Activated T-helper 1 cell treated with anti-CD3 and anti-CD28 coated beads, Interleukin-12 subunit alpha, Interleukin-12 subunit beta, Interleukin-2, Interleukin-4 antibody, amounts not matched to agents 30 ng/mL and 10 ng/mL and 1 ng/mL, durations not matched to agents 14 hours and 24 hours and 36 hours (primary cell): ENCODE measurements at regions not wholly inside any gene's neighbourhood (a gene's known extent, or its start where the extent isn't known, plus 50 kb on each side); places are given as distances from the start of the nearest gene placed in this dataset.

Source experiments
- DNase-seq: peaks from one replicate; pipeline ENCODE4 v3.0.0; 2021; ENCODE audit warnings: low spot score
- H3K27ac Mint-ChIP-seq: one replicate; pipeline ENCODE4 v1.8.0; 2021; ENCODE audit warnings: mild to moderate bottlenecking, mixed read lengths
- H3K27me3 Mint-ChIP-seq: one replicate; pipeline ENCODE4 v1.8.0; 2022; ENCODE audit warnings: mild to moderate bottlenecking, moderate library complexity, mixed read lengths; ENCODE audit not compliant: insufficient read depth
- H3K36me3 Mint-ChIP-seq: one replicate; pipeline ENCODE4 v1.8.0; 2021; ENCODE audit warnings: low read depth, mixed read lengths
- H3K4me1 Mint-ChIP-seq: one replicate; pipeline ENCODE4 v1.8.0; 2021; ENCODE audit warnings: low read depth, mixed read lengths
- H3K4me3 Mint-ChIP-seq: one replicate; pipeline ENCODE4 v1.8.0; 2021; ENCODE audit warnings: mild to moderate bottlenecking, moderate library complexity, mixed read lengths
- H3K9me3 Mint-ChIP-seq: one replicate; pipeline ENCODE4 v1.8.0; 2021; ENCODE audit warnings: mixed read lengths
- intact Hi-C: fragments of 100-400 bp; cut with micrococcal nuclease; formaldehyde crosslinking; loops from one replicate; pipeline ENCODE4 v1.15.1; 2024

GRCh38 chr4:23706972-23707651 is 182.7 kb downstream of the PPARGC1A start:
- no peak for DNase-seq
- no peaks in the 10 kb centered on the region for H3K36me3 Mint-ChIP-seq
- H3K4me3 Mint-ChIP-seq: no peak overlapping the region
- H3K4me1 Mint-ChIP-seq: no peaks in the 10 kb centered on the region
- intact Hi-C loops: no loop called here
- H3K9me3 Mint-ChIP-seq: peaks cover 3% of the 10 kb centered on the region
- H3K27ac Mint-ChIP-seq: no peak overlapping the region
- H3K27me3 Mint-ChIP-seq: no peaks in the 10 kb centered on the region

DNA sequence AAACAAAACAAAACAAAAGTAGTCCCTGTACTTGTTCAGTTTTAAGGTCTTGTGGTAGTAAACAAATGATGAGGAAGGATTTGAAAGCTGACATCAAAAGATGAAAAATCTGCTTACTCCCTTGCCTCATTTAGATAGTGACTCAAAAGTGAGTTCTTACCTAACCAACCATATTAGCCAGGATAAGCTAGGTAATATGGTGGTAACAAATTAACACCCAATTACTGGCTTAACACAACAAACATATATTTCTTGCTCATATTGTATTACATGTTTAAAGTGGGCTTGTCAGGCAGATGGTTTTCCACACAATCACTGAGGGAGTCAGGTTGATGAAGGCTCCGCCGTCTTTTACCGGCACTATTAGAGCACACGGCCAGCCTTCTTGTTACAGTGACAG is 189.7 kb downstream of the PPARGC1A start:
- intact Hi-C loops: no loop called here
- H3K36me3 Mint-ChIP-seq: no peaks in the 10 kb centered on the region
- no peaks in the 10 kb centered on the region for H3K4me1 Mint-ChIP-seq
- H3K27ac Mint-ChIP-seq: no peak overlapping the region
- no peaks in the 10 kb centered on the region for H3K27me3 Mint-ChIP-seq
- peaks cover 3% of the 10 kb centered on the region for H3K9me3 Mint-ChIP-seq
- H3K4me3 Mint-ChIP-seq: no peak overlapping the region
- no peak for DNase-seq

GRCh38 chr4:23697722-23698121 is 192.1 kb downstream of the PPARGC1A start:
- Mint-ChIP-seq H3K36me3 (no peaks in the 10 kb centered on the region), H3K27ac (no peak overlapping the region), H3K27me3 (no peaks in the 10 kb centered on the region), H3K4me3 (no peak overlapping the region), H3K9me3 (no peaks in the 10 kb centered on the region), H3K4me1 (no peaks in the 10 kb centered on the region)
- intact Hi-C loops: no loop called here
- DNase-seq: no peak

DNA sequence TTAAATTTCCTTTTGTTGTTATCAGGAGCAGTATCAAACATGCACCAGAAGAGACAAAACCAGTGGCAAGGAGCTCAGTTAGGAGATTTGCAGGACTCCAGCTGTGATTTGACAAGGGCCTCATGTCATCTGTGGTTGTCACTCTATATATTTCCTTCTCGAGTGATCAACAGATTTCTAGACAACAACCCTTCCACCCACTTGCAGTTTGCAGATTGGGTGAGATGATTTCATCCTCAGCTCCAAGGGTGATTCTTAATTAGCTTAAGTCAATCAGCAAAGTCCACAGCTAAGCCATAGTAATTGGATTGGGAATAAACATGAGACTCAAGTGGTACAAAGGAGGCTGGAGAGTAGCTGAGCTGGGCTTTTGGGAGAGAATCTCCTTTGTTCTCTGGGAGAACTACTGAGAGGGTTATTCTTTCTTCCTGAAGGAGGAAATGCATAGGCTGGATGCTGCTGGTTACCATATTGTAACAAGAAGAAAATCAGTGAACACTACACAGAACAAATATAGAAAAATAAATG is 192.8 kb downstream of the PPARGC1A start:
- Mint-ChIP-seq H3K4me3 (no peak overlapping the region), H3K27ac (no peak overlapping the region), H3K27me3 (no peaks in the 10 kb centered on the region), H3K4me1 (no peaks in the 10 kb centered on the region), H3K9me3 (no peaks in the 10 kb centered on the region), H3K36me3 (no peaks in the 10 kb centered on the region)
- intact Hi-C loops: no loop called here
- DNase-seq: no peak

DNA sequence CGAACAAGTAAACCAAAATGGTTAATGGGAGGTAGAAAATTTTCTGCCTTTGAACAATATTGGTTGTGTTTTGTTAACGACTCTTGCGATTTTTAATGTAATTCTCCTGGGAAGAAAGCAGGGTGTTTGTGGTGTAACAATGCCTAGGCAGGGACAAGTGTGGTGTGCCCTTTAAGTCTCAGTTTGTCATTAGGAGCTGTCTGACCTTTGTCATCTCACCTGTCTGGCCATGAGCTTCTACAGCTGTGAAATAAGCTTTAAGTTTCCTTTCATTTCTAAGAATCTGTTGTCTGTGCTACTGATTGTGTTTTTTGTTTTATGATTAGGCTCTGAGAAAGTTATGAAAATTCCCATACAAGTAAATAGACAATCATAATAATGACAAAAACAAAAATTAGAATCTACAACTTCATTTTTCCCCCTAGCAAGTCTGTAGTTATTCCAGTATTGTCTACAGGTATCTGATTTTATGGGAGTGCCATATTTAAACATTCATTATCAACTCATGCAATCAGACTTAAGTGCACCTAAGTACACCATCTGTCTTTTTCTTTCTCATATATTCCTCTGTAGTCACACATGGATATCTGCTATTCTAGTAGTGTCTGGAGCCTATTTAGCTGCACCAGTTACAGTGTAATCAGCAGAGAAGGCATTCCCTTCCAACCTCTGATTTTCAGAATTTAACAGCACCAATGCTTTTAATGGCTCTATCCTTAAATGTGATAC is 203.5 kb downstream of the PPARGC1A start:
- DNase-seq: no peak
- Mint-ChIP-seq H3K36me3 (no peaks in the 10 kb centered on the region), H3K4me1 (no peaks in the 10 kb centered on the region), H3K27ac (no peak overlapping the region), H3K4me3 (no peak overlapping the region), H3K9me3 (peaks cover 6% of the 10 kb centered on the region), H3K27me3 (no peaks in the 10 kb centered on the region)
- intact Hi-C loops: no loop called here

DNA sequence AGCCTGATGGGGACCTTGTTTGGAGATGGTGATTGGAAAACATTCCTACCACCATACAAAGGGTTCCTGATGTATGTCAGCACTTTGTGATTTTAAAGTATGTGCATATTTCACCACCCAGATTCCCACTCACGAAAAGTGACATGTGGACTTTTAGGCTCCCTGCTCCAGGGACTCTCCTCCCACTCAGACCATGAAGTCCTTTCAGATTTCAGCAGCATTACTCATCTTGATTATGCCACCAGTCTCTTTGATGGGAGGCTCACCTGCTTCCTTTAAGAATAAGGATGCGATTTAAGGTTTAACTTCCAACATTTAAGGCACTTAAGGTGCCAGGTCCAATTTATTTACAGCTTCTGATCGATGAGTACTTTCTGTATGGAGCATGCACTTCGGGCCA is 204.4 kb downstream of the PPARGC1A start:
- no peaks in the 10 kb centered on the region for H3K36me3 Mint-ChIP-seq
- H3K27ac Mint-ChIP-seq: no peak overlapping the region
- H3K4me3 Mint-ChIP-seq: no peak overlapping the region
- intact Hi-C loops: no loop called here
- no peaks in the 10 kb centered on the region for H3K4me1 Mint-ChIP-seq
- no peaks in the 10 kb centered on the region for H3K27me3 Mint-ChIP-seq
- DNase-seq: no peak
- H3K9me3 Mint-ChIP-seq: peaks cover 6% of the 10 kb centered on the region

- DNase-seq: no peak
- intact Hi-C loops: no loop called here
- H3K4me3 Mint-ChIP-seq: no peak overlapping the region
Observed at GRCh38 chr4:23680671-23681518, 209.0 kb downstream of the PPARGC1A start.

GRCh38 chr4:23674694-23675093 is 215.2 kb downstream of the PPARGC1A start:
- H3K27me3 Mint-ChIP-seq: no peaks in the 10 kb centered on the region
- H3K4me1 Mint-ChIP-seq: no peaks in the 10 kb centered on the region
- no peaks in the 10 kb centered on the region for H3K36me3 Mint-ChIP-seq
- peaks cover 3% of the 10 kb centered on the region for H3K9me3 Mint-ChIP-seq
- H3K4me3 Mint-ChIP-seq: no peak overlapping the region
- no peak for DNase-seq
- H3K27ac Mint-ChIP-seq: no peak overlapping the region
- intact Hi-C loops: no loop called here

More at GRCh38 chr4:23680671-23681518, 209.0 kb downstream of the PPARGC1A start:
- H3K4me1 Mint-ChIP-seq: no peaks in the 10 kb centered on the region
- H3K36me3 Mint-ChIP-seq: no peaks in the 10 kb centered on the region
- no peaks in the 10 kb centered on the region for H3K27me3 Mint-ChIP-seq
- H3K27ac Mint-ChIP-seq: no peak overlapping the region
- no peaks in the 10 kb centered on the region for H3K9me3 Mint-ChIP-seq

- no peaks in the 10 kb centered on the region for H3K27me3 Mint-ChIP-seq
- no peak overlapping the region for H3K4me3 Mint-ChIP-seq
- no peaks in the 10 kb centered on the region for H3K4me1 Mint-ChIP-seq
- no peak overlapping the region for H3K27ac Mint-ChIP-seq
- intact Hi-C loops: no loop called here
- DNase-seq: no peak
- H3K36me3 Mint-ChIP-seq: no peaks in the 10 kb centered on the region
- H3K9me3 Mint-ChIP-seq: peaks cover 13% of the 10 kb centered on the region
Observed at GRCh38 chr4:23667659-23668058, 222.2 kb downstream of the PPARGC1A start.

DNA sequence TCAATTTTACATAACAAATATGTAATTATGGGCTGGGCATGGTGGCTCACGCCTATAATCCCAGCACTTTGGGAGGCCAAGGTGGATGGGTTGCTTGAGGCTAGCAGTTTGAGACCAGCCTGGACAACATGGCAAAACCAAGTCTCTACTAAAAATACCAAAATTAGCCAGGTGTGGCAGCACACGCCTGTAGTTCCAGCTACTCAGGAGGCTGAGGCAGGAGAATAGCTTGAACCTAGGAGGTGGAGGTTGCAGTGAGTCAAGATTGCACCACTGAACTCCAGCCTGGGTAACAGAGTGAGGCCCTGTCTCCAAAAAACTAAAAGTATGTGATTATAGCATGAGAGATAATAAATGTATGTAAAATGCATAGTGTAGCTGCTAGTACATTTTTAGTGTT is 229.0 kb downstream of the PPARGC1A start:
- H3K4me1 Mint-ChIP-seq: no peaks in the 10 kb centered on the region
- no peak for DNase-seq
- no peak overlapping the region for H3K4me3 Mint-ChIP-seq
- no peaks in the 10 kb centered on the region for H3K36me3 Mint-ChIP-seq
- H3K27me3 Mint-ChIP-seq: no peaks in the 10 kb centered on the region
- intact Hi-C loops: no loop called here
- H3K9me3 Mint-ChIP-seq: no peaks in the 10 kb centered on the region
- H3K27ac Mint-ChIP-seq: no peak overlapping the region

- Mint-ChIP-seq H3K27me3 (no peaks in the 10 kb centered on the region), H3K27ac (no peak overlapping the region), H3K36me3 (no peaks in the 10 kb centered on the region), H3K4me1 (no peaks in the 10 kb centered on the region), H3K4me3 (no peak overlapping the region), H3K9me3 (peaks cover 5% of the 10 kb centered on the region)
- intact Hi-C loops: no loop called here
- no peak for DNase-seq
Observed at GRCh38 chr4:23654791-23655190, 235.1 kb downstream of the PPARGC1A start.

DNA sequence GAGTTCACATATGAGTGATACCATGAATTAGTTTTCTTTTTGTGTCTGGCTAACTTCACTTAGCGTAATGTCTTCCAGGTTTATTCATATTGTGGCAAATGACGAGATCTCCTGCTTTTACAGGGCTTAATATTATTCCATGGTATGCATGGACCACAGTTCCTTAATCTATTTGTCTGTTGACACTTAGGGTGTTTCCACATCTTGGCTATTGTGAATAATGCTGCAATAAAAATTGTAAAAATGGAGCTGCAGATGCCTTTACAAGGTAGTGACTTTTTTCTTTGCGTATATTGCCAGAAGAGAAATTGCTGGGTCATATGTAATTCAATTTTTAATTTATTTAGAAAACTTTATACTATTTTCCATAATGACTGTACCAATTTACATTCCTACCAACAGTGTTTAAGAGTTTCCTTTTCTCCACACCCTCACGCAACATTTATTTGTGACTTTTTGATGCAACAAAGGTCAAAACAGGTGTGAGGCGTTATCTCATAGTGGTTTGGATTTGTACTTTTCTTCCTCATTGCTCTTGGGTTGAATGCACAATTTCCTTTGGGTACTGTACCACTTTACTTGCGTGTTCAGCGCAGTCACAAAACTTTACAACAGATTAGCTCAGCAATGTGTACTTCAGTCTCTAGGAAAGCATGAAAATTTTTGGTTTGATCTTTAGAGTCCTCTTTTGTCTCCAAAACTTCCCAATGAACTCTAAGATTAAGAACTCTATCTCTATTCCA is 240.8 kb downstream of the PPARGC1A start:
- H3K4me3 Mint-ChIP-seq: no peak overlapping the region
- no peaks in the 10 kb centered on the region for H3K36me3 Mint-ChIP-seq
- no peak overlapping the region for H3K27ac Mint-ChIP-seq
- H3K27me3 Mint-ChIP-seq: no peaks in the 10 kb centered on the region
- no peaks in the 10 kb centered on the region for H3K9me3 Mint-ChIP-seq
- H3K4me1 Mint-ChIP-seq: no peaks in the 10 kb centered on the region
- DNase-seq: no peak
- intact Hi-C loops: no loop called here
